ENCODE measurements at regions not wholly inside any gene's neighbourhood (a gene's known extent, or its start where the extent isn't known, plus 50 kb on each side); places are given as distances from the start of the nearest gene placed in this dataset.

- H3K9me3 ChIP-seq (ENCODE audit: insufficient read depth, low read depth, low read length): no peaks in the 10 kb centered on the region
- H3K36me3 ChIP-seq (ENCODE audit: insufficient read depth, low read length): no peaks in the 10 kb centered on the region
- H3K4me1 ChIP-seq (ENCODE audit: insufficient read depth, low read length): peaks cover 27% of the 10 kb centered on the region
- no peak overlapping the region for H3K9ac ChIP-seq (ENCODE audit: low read depth, low read length)
- H3K4me3 ChIP-seq (ENCODE audit: low read length): no peak overlapping the region
- peaks cover 24% of the 10 kb centered on the region for H3K27me3 ChIP-seq (ENCODE audit: insufficient read depth, low read length)
- H3K27ac ChIP-seq (ENCODE audit: low read depth, low read length): no peak overlapping the region
- 74% methylated on average over 3 of the region's 3 CpGs for WGBS
Observed at GRCh38 chr13:97139691-97140090, 82.4 kb upstream of the MBNL2 start.

GRCh38 chr13:97140131-97140530 lies 82.0 kb upstream of the MBNL2 start:
- H3K27ac ChIP-seq (ENCODE audit: low read depth, low read length): no peak overlapping the region
- no peaks in the 10 kb centered on the region for H3K36me3 ChIP-seq (ENCODE audit: insufficient read depth, low read length)
- peaks cover 27% of the 10 kb centered on the region for H3K27me3 ChIP-seq (ENCODE audit: insufficient read depth, low read length)
- 91% methylated on average over 4 of the region's 6 CpGs for WGBS
- H3K9ac ChIP-seq (ENCODE audit: low read depth, low read length): no peak overlapping the region
- H3K9me3 ChIP-seq (ENCODE audit: insufficient read depth, low read depth, low read length): no peaks in the 10 kb centered on the region
- H3K4me3 ChIP-seq (ENCODE audit: low read length): no peak overlapping the region
- H3K4me1 ChIP-seq (ENCODE audit: insufficient read depth, low read length): peaks cover 27% of the 10 kb centered on the region

- WGBS: 100% methylated on average over 3 of the region's 3 CpGs
- Histone ChIP-seq H3K27ac (ENCODE audit: low read depth, low read length) (no peak overlapping the region), H3K4me3 (ENCODE audit: low read length) (no peak overlapping the region), H3K9me3 (ENCODE audit: insufficient read depth, low read depth, low read length) (no peaks in the 10 kb centered on the region), H3K9ac (ENCODE audit: low read depth, low read length) (no peak overlapping the region), H3K4me1 (ENCODE audit: insufficient read depth, low read length) (peaks cover 27% of the 10 kb centered on the region), H3K27me3 (ENCODE audit: insufficient read depth, low read length) (peaks cover 27% of the 10 kb centered on the region), H3K36me3 (ENCODE audit: insufficient read depth, low read length) (no peaks in the 10 kb centered on the region)
Observed at GRCh38 chr13:97140611-97141010, 81.5 kb upstream of the MBNL2 start.

- WGBS: 89% methylated on average over 1 of the region's 3 CpGs
Observed at GRCh38 chr13:97141097-97141496, 81.0 kb upstream of the MBNL2 start.

DNA sequence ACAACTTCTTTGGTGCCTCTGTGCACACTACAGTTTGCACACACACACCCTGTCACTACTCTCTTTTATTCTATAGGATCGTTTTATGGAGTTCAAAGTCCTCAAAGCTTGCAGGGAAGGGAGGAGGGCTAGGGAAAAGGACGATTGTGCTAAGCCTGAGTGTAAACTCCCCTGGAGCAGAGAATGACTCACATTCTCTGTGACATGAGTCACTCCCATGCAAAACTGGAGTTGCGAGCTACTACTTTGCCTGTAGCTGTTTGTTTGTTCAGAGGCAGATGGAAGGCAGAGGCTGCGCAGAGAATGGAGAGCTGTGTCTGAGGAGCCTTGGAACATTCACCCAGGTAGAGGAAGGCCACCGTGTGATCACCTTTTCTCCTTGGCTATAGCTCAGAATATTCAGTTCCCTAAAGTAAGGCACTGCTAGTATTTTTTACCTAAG lies 80.5 kb upstream of the MBNL2 start:
- Histone ChIP-seq H3K4me3 (ENCODE audit: low read length) (no peak overlapping the region), H3K9me3 (ENCODE audit: insufficient read depth, low read depth, low read length) (no peaks in the 10 kb centered on the region), H3K4me1 (ENCODE audit: insufficient read depth, low read length) (peaks cover 27% of the 10 kb centered on the region), H3K36me3 (ENCODE audit: insufficient read depth, low read length) (no peaks in the 10 kb centered on the region), H3K9ac (ENCODE audit: low read depth, low read length) (no peak overlapping the region), H3K27ac (ENCODE audit: low read depth, low read length) (no peak overlapping the region), H3K27me3 (ENCODE audit: insufficient read depth, low read length) (peaks cover 32% of the 10 kb centered on the region)
- WGBS: 13% methylated on average over 5 of the region's 5 CpGs

More at GRCh38 chr13:97141097-97141496, 81.0 kb upstream of the MBNL2 start:
- peaks cover 27% of the 10 kb centered on the region for H3K4me1 ChIP-seq (ENCODE audit: insufficient read depth, low read length)
- H3K4me3 ChIP-seq (ENCODE audit: low read length): no peak overlapping the region
- no peak overlapping the region for H3K9ac ChIP-seq (ENCODE audit: low read depth, low read length)
- no peak overlapping the region for H3K27ac ChIP-seq (ENCODE audit: low read depth, low read length)
- peaks cover 27% of the 10 kb centered on the region for H3K27me3 ChIP-seq (ENCODE audit: insufficient read depth, low read length)
- H3K36me3 ChIP-seq (ENCODE audit: insufficient read depth, low read length): no peaks in the 10 kb centered on the region
- H3K9me3 ChIP-seq (ENCODE audit: insufficient read depth, low read depth, low read length): no peaks in the 10 kb centered on the region

DNA sequence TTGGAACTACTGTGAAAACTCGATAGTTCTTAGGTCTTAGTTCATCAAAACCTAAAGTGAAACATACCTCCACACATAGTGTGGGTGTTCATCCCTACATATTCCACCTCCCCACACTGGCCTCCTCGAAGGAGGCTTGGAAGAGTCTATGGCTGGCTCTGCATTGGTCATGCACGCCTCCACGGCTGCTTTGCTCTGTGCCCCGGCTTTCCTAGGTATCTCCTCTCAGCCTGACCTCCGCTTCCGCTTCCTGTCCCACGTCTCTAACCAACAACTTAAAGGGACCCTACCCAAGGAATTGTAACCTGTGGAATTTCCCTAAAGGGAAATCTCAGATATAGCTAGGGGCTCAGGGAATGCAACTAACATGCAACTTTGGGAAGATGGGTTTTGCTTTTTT lies 79.7 kb upstream of the MBNL2 start:
- no peak overlapping the region for H3K27ac ChIP-seq (ENCODE audit: low read depth, low read length)
- 28% methylated on average over 7 of the region's 8 CpGs for WGBS
- no peaks in the 10 kb centered on the region for H3K9me3 ChIP-seq (ENCODE audit: insufficient read depth, low read depth, low read length)
- no peak overlapping the region for H3K9ac ChIP-seq (ENCODE audit: low read depth, low read length)
- H3K27me3 ChIP-seq (ENCODE audit: insufficient read depth, low read length): peaks cover 35% of the 10 kb centered on the region
- no peak overlapping the region for H3K4me3 ChIP-seq (ENCODE audit: low read length)
- H3K36me3 ChIP-seq (ENCODE audit: insufficient read depth, low read length): no peaks in the 10 kb centered on the region
- peaks cover 27% of the 10 kb centered on the region for H3K4me1 ChIP-seq (ENCODE audit: insufficient read depth, low read length)

GRCh38 chr13:97145057-97145456 lies 77.1 kb upstream of the MBNL2 start:
- WGBS: 98% methylated on average over 2 of the region's 2 CpGs

GRCh38 chr13:97148894-97149293 lies 73.2 kb upstream of the MBNL2 start:
- Histone ChIP-seq H3K27ac (ENCODE audit: low read depth, low read length) (no peak overlapping the region), H3K9me3 (ENCODE audit: insufficient read depth, low read depth, low read length) (no peaks in the 10 kb centered on the region), H3K36me3 (ENCODE audit: insufficient read depth, low read length) (no peaks in the 10 kb centered on the region), H3K27me3 (ENCODE audit: insufficient read depth, low read length) (peaks cover 29% of the 10 kb centered on the region), H3K4me1 (ENCODE audit: insufficient read depth, low read length) (no peaks in the 10 kb centered on the region), H3K9ac (ENCODE audit: low read depth, low read length) (no peak overlapping the region), H3K4me3 (ENCODE audit: low read length) (no peak overlapping the region)
- 96% methylated on average over 4 of the region's 4 CpGs for WGBS

More at GRCh38 chr13:97145057-97145456, 77.1 kb upstream of the MBNL2 start:
- Histone ChIP-seq H3K9me3 (ENCODE audit: insufficient read depth, low read depth, low read length) (no peaks in the 10 kb centered on the region), H3K27me3 (ENCODE audit: insufficient read depth, low read length) (peaks cover 44% of the 10 kb centered on the region), H3K9ac (ENCODE audit: low read depth, low read length) (no peak overlapping the region), H3K4me1 (ENCODE audit: insufficient read depth, low read length) (peaks cover 25% of the 10 kb centered on the region), H3K36me3 (ENCODE audit: insufficient read depth, low read length) (no peaks in the 10 kb centered on the region), H3K27ac (ENCODE audit: low read depth, low read length) (no peak overlapping the region), H3K4me3 (ENCODE audit: low read length) (no peak overlapping the region)

- Histone ChIP-seq H3K27me3 (ENCODE audit: insufficient read depth, low read length) (no peaks in the 10 kb centered on the region), H3K27ac (ENCODE audit: low read depth, low read length) (no peak overlapping the region), H3K4me1 (ENCODE audit: insufficient read depth, low read length) (no peaks in the 10 kb centered on the region), H3K9me3 (ENCODE audit: insufficient read depth, low read depth, low read length) (no peaks in the 10 kb centered on the region), H3K4me3 (ENCODE audit: low read length) (no peak overlapping the region), H3K36me3 (ENCODE audit: insufficient read depth, low read length) (no peaks in the 10 kb centered on the region), H3K9ac (ENCODE audit: low read depth, low read length) (no peak overlapping the region)
- 100% methylated on average over 2 of the region's 2 CpGs for WGBS
Observed at GRCh38 chr13:97160421-97160820, 61.7 kb upstream of the MBNL2 start.

- whole genome bisulfite sequencing: 92% methylated on average over 4 of the region's 5 CpGs
- no peaks in the 10 kb centered on the region for H3K36me3 ChIP-seq (ENCODE audit: insufficient read depth, low read length)
- no peaks in the 10 kb centered on the region for H3K27me3 ChIP-seq (ENCODE audit: insufficient read depth, low read length)
Observed at GRCh38 chr13:97161582-97162231, 60.4 kb upstream of the MBNL2 start.

GRCh38 chr13:97165502-97166425 lies 56.4 kb upstream of the MBNL2 start:
- Histone ChIP-seq H3K9ac (ENCODE audit: low read depth, low read length) (no peak overlapping the region), H3K4me1 (ENCODE audit: insufficient read depth, low read length) (no peaks in the 10 kb centered on the region)
- WGBS: no CpG with 5 or more reads among the region's 2 CpGs

More at GRCh38 chr13:97161582-97162231, 60.4 kb upstream of the MBNL2 start:
- no peak overlapping the region for H3K27ac ChIP-seq (ENCODE audit: low read depth, low read length)
- H3K4me3 ChIP-seq (ENCODE audit: low read length): no peak overlapping the region
- H3K9me3 ChIP-seq (ENCODE audit: insufficient read depth, low read depth, low read length): no peaks in the 10 kb centered on the region
- no peaks in the 10 kb centered on the region for H3K4me1 ChIP-seq (ENCODE audit: insufficient read depth, low read length)
- no peak overlapping the region for H3K9ac ChIP-seq (ENCODE audit: low read depth, low read length)

More at GRCh38 chr13:97165502-97166425, 56.4 kb upstream of the MBNL2 start:
- Histone ChIP-seq H3K27me3 (ENCODE audit: insufficient read depth, low read length) (no peaks in the 10 kb centered on the region), H3K36me3 (ENCODE audit: insufficient read depth, low read length) (no peaks in the 10 kb centered on the region), H3K27ac (ENCODE audit: low read depth, low read length) (no peak overlapping the region), H3K9me3 (ENCODE audit: insufficient read depth, low read depth, low read length) (no peaks in the 10 kb centered on the region), H3K4me3 (ENCODE audit: low read length) (no peak overlapping the region)
